ENCODE measurements at regions not wholly inside any gene's neighbourhood (a gene's known extent, or its start where the extent isn't known, plus 50 kb on each side); places are given as distances from the start of the nearest gene placed in this dataset.

- no peaks in the 10 kb centered on the region for H3K4me1 ChIP-seq (ENCODE audit: control insufficient read depth, insufficient read depth, low read length)
- H3K4me3 ChIP-seq (ENCODE audit: low read length) = no peak overlapping the region
- no peaks in the 10 kb centered on the region for H3K36me3 ChIP-seq (ENCODE audit: control insufficient read depth, insufficient read depth, low read length)
- H3K27me3 ChIP-seq (ENCODE audit: control insufficient read depth, insufficient read depth, low read length) = no peaks in the 10 kb centered on the region
- no peaks in the 10 kb centered on the region for H3K9me3 ChIP-seq (ENCODE audit: control insufficient read depth, low read length)
- no peak overlapping the region for H3K9ac ChIP-seq (ENCODE audit: low read length)
Observed at GRCh38 chr7:121557034-121557892, 161.2 kb upstream of the FAM3C start.

- no peak overlapping the region for H3K4me3 ChIP-seq (ENCODE audit: low read length)
- no peaks in the 10 kb centered on the region for H3K36me3 ChIP-seq (ENCODE audit: control insufficient read depth, insufficient read depth, low read length)
- no peaks in the 10 kb centered on the region for H3K4me1 ChIP-seq (ENCODE audit: control insufficient read depth, insufficient read depth, low read length)
- no peaks in the 10 kb centered on the region for H3K27me3 ChIP-seq (ENCODE audit: control insufficient read depth, insufficient read depth, low read length)
- no peak overlapping the region for H3K9ac ChIP-seq (ENCODE audit: low read length)
- H3K9me3 ChIP-seq (ENCODE audit: control insufficient read depth, low read length) = no peaks in the 10 kb centered on the region
Observed at GRCh38 chr7:121555558-121555957, 159.4 kb upstream of the FAM3C start.

GRCh38 chr7:121547544-121548092, 151.5 kb upstream of the FAM3C start:
- H3K4me3 ChIP-seq (ENCODE audit: low read length) = no peak overlapping the region

GRCh38 chr7:121546632-121547543, 150.8 kb upstream of the FAM3C start:
- no peaks in the 10 kb centered on the region for H3K27me3 ChIP-seq (ENCODE audit: control insufficient read depth, insufficient read depth, low read length)
- H3K9ac ChIP-seq (ENCODE audit: low read length) = no peak overlapping the region
- no peak overlapping the region for H3K4me3 ChIP-seq (ENCODE audit: low read length)
- no peaks in the 10 kb centered on the region for H3K9me3 ChIP-seq (ENCODE audit: control insufficient read depth, low read length)
- peaks cover 4% of the 10 kb centered on the region for H3K4me1 ChIP-seq (ENCODE audit: control insufficient read depth, insufficient read depth, low read length)
- no peaks in the 10 kb centered on the region for H3K36me3 ChIP-seq (ENCODE audit: control insufficient read depth, insufficient read depth, low read length)

More at GRCh38 chr7:121547544-121548092, 151.5 kb upstream of the FAM3C start:
- Histone ChIP-seq H3K27me3 (ENCODE audit: control insufficient read depth, insufficient read depth, low read length) (no peaks in the 10 kb centered on the region), H3K9ac (ENCODE audit: low read length) (no peak overlapping the region), H3K36me3 (ENCODE audit: control insufficient read depth, insufficient read depth, low read length) (no peaks in the 10 kb centered on the region), H3K9me3 (ENCODE audit: control insufficient read depth, low read length) (no peaks in the 10 kb centered on the region), H3K4me1 (ENCODE audit: control insufficient read depth, insufficient read depth, low read length) (peaks cover 4% of the 10 kb centered on the region)

- Histone ChIP-seq H3K4me3 (ENCODE audit: low read length) (no peak overlapping the region), H3K36me3 (ENCODE audit: control insufficient read depth, insufficient read depth, low read length) (no peaks in the 10 kb centered on the region), H3K9ac (ENCODE audit: low read length) (no peak overlapping the region), H3K9me3 (ENCODE audit: control insufficient read depth, low read length) (no peaks in the 10 kb centered on the region), H3K4me1 (ENCODE audit: control insufficient read depth, insufficient read depth, low read length) (peaks cover 4% of the 10 kb centered on the region), H3K27me3 (ENCODE audit: control insufficient read depth, insufficient read depth, low read length) (no peaks in the 10 kb centered on the region)
Observed at GRCh38 chr7:121545418-121545817, 149.3 kb upstream of the FAM3C start.

- H3K9ac ChIP-seq (ENCODE audit: low read length) = no peak overlapping the region
- H3K4me1 ChIP-seq (ENCODE audit: control insufficient read depth, insufficient read depth, low read length) = peaks cover 4% of the 10 kb centered on the region
- H3K27me3 ChIP-seq (ENCODE audit: control insufficient read depth, insufficient read depth, low read length) = no peaks in the 10 kb centered on the region
- H3K4me3 ChIP-seq (ENCODE audit: low read length) = no peak overlapping the region
- no peaks in the 10 kb centered on the region for H3K36me3 ChIP-seq (ENCODE audit: control insufficient read depth, insufficient read depth, low read length)
- no peaks in the 10 kb centered on the region for H3K9me3 ChIP-seq (ENCODE audit: control insufficient read depth, low read length)
Observed at GRCh38 chr7:121544726-121545125, 148.6 kb upstream of the FAM3C start.

GRCh38 chr7:121544238-121544637, 148.1 kb upstream of the FAM3C start:
- Histone ChIP-seq H3K9ac (ENCODE audit: low read length) (no peak overlapping the region), H3K9me3 (ENCODE audit: control insufficient read depth, low read length) (no peaks in the 10 kb centered on the region), H3K4me1 (ENCODE audit: control insufficient read depth, insufficient read depth, low read length) (peaks cover 4% of the 10 kb centered on the region), H3K36me3 (ENCODE audit: control insufficient read depth, insufficient read depth, low read length) (no peaks in the 10 kb centered on the region), H3K4me3 (ENCODE audit: low read length) (no peak overlapping the region), H3K27me3 (ENCODE audit: control insufficient read depth, insufficient read depth, low read length) (no peaks in the 10 kb centered on the region)

- Histone ChIP-seq H3K27me3 (ENCODE audit: control insufficient read depth, insufficient read depth, low read length) (no peaks in the 10 kb centered on the region), H3K9me3 (ENCODE audit: control insufficient read depth, low read length) (no peaks in the 10 kb centered on the region), H3K9ac (ENCODE audit: low read length) (no peak overlapping the region), H3K4me3 (ENCODE audit: low read length) (no peak overlapping the region), H3K4me1 (ENCODE audit: control insufficient read depth, insufficient read depth, low read length) (no peaks in the 10 kb centered on the region), H3K36me3 (ENCODE audit: control insufficient read depth, insufficient read depth, low read length) (no peaks in the 10 kb centered on the region)
Observed at GRCh38 chr7:121541457-121541856, 145.3 kb upstream of the FAM3C start.

GRCh38 chr7:121540138-121540537, 144.0 kb upstream of the FAM3C start:
- Histone ChIP-seq H3K9me3 (ENCODE audit: control insufficient read depth, low read length) (no peaks in the 10 kb centered on the region), H3K9ac (ENCODE audit: low read length) (no peak overlapping the region), H3K27me3 (ENCODE audit: control insufficient read depth, insufficient read depth, low read length) (no peaks in the 10 kb centered on the region), H3K36me3 (ENCODE audit: control insufficient read depth, insufficient read depth, low read length) (no peaks in the 10 kb centered on the region), H3K4me3 (ENCODE audit: low read length) (no peak overlapping the region), H3K4me1 (ENCODE audit: control insufficient read depth, insufficient read depth, low read length) (no peaks in the 10 kb centered on the region)

- Histone ChIP-seq H3K27me3 (ENCODE audit: control insufficient read depth, insufficient read depth, low read length) (no peaks in the 10 kb centered on the region), H3K9me3 (ENCODE audit: control insufficient read depth, low read length) (no peaks in the 10 kb centered on the region), H3K4me3 (ENCODE audit: low read length) (no peak overlapping the region), H3K4me1 (ENCODE audit: control insufficient read depth, insufficient read depth, low read length) (no peaks in the 10 kb centered on the region), H3K9ac (ENCODE audit: low read length) (no peak overlapping the region), H3K36me3 (ENCODE audit: control insufficient read depth, insufficient read depth, low read length) (no peaks in the 10 kb centered on the region)
Observed at GRCh38 chr7:121537031-121537430, 140.9 kb upstream of the FAM3C start.

GRCh38 chr7:121531175-121532070, 135.3 kb upstream of the FAM3C start:
- Histone ChIP-seq H3K4me3 (ENCODE audit: low read length) (no peak overlapping the region), H3K9ac (ENCODE audit: low read length) (no peak overlapping the region)

More at GRCh38 chr7:121531175-121532070, 135.3 kb upstream of the FAM3C start:
- H3K36me3 ChIP-seq (ENCODE audit: control insufficient read depth, insufficient read depth, low read length) = no peaks in the 10 kb centered on the region
- H3K27me3 ChIP-seq (ENCODE audit: control insufficient read depth, insufficient read depth, low read length) = no peaks in the 10 kb centered on the region
- no peaks in the 10 kb centered on the region for H3K9me3 ChIP-seq (ENCODE audit: control insufficient read depth, low read length)
- H3K4me1 ChIP-seq (ENCODE audit: control insufficient read depth, insufficient read depth, low read length) = peaks cover 8% of the 10 kb centered on the region
